ENCODE measurements at regions not wholly inside any gene's neighbourhood (a gene's known extent, or its start where the extent isn't known, plus 50 kb on each side); places are given as distances from the start of the nearest gene placed in this dataset.

DNA sequence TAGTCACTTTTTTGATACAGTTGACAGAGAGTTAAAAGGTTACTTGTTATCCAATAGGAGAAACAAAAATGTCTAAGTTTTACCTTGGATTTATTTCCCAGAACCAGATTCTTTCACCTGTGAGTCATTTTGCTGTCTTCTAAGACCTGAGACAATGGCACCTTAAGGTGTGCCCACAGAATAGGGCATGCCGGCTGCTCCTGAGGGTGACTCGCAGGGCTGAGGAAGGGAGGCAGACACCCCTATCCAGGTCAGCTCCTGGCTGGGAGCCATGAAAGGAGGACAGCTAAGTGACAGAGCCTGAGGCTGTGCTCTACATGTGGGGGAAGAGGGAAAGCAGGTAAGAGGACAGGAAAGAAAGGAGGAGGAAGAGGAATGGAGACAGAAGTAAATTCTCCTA, 67.8 kb downstream of the RASSF10 start:
- TF ChIP-seq, protein P1, sequence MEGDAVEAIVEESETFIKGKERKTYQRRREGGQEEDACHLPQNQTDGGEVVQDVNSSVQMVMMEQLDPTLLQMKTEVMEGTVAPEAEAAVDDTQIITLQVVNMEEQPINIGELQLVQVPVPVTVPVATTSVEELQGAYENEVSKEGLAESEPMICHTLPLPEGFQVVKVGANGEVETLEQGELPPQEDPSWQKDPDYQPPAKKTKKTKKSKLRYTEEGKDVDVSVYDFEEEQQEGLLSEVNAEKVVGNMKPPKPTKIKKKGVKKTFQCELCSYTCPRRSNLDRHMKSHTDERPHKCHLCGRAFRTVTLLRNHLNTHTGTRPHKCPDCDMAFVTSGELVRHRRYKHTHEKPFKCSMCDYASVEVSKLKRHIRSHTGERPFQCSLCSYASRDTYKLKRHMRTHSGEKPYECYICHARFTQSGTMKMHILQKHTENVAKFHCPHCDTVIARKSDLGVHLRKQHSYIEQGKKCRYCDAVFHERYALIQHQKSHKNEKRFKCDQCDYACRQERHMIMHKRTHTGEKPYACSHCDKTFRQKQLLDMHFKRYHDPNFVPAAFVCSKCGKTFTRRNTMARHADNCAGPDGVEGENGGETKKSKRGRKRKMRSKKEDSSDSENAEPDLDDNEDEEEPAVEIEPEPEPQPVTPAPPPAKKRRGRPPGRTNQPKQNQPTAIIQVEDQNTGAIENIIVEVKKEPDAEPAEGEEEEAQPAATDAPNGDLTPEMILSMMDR (IDR thresholded peaks at IDR 0.05; ENCODE audit: borderline replicate concordance, insufficient read depth, low read depth, low read length) = no peak
- H3K4me3 ChIP-seq (ENCODE audit: low read depth, low read length) = no peak overlapping the region

DNA sequence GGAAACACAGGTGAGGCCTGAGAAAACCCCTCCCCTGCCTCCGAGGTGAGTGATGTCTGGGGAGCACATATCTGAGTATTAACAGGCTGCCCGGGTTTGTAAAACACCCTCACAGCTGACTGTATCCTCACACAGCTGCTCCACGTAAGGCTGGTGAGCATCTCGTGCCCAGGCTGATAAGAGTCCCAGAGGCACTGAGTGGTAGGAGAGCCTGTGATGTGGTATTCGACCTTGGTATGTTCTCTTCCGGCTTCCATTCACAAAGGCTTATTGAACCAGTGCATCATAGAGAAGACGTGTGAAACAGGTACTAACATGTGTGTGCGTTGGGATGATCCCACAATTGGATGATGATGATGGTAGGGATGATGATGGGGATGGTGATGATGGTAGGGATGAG, 71.7 kb downstream of the RASSF10 start:
- no peak overlapping the region for H3K4me3 ChIP-seq (ENCODE audit: low read depth, low read length)
- TF ChIP-seq, protein P1 (IDR thresholded peaks at IDR 0.05; ENCODE audit: borderline replicate concordance, insufficient read depth, low read depth, low read length) = no peak

DNA sequence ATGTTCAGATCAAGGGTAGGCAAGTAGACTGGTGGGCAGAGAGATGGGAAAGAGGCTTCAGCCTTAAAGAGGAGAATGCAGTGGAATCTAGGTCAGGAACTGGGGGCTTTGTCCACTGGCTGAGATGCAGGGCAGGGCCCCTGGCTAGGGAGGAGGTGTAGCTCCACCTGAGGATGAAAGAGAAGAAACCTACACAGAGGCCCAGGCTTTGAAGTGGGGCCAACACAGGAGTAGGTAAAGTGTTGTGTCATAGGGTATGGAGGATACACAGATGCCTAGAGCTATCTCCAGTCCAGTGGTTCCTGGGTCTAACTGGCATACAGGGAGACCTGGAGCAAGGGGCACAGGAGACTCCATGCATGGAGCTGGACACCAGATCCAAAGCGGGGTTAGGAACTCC, 73.5 kb downstream of the RASSF10 start:
- TF ChIP-seq, protein P1 (IDR thresholded peaks at IDR 0.05; ENCODE audit: borderline replicate concordance, insufficient read depth, low read depth, low read length) = no peak

DNA sequence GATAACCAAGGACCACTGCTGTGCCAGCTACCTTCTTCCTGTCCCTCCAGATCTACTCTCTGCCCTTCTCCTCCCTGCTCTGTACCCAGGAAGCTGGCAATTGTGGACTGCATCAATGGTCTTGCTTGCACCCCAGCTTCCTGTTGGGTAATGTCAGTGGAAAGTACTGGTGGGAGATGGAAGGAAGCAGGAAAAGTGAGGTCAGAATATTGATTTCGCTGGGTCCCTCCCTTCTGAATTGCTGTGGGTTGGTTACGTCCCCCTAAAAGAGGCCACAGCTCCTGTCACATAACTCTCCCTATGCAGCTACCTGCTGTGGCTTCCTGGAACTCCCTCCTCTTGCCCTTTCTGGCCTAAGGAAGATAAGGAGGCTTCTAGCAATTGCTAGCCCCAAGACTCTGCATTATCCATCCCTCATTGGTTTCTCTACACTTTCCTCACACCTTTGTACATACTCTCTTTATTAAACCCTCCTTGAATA, 81.2 kb downstream of the RASSF10 start:
- TF ChIP-seq, protein P1 (IDR thresholded peaks at IDR 0.05; ENCODE audit: borderline replicate concordance, insufficient read depth, low read depth, low read length) = no peak
- H3K4me3 ChIP-seq (ENCODE audit: low read depth, low read length) = no peak overlapping the region

More for the DNA sequence above, 73.5 kb downstream of the RASSF10 start:
- no peak overlapping the region for H3K4me3 ChIP-seq (ENCODE audit: low read depth, low read length)

DNA sequence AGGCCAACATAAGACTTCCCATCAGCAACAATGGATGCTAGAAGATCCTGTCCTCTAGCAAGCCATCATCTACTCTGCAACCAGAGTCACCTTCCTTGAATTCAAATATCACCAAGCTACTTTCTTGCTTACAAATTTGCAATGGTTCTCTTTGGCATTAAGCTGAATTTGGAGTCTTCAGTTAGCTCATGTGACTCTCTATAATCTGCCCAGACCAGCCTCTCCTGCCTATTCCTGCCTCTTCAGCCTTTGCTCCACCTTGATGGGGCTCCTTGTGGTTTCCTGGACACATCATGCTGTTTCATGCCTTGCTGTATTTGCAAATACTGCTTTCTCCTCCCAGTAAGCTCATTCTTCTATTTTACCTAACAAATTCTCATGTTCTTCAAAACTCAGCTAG, 82.3 kb downstream of the RASSF10 start:
- TF ChIP-seq, protein P1 (IDR thresholded peaks at IDR 0.05; ENCODE audit: borderline replicate concordance, insufficient read depth, low read depth, low read length) = no peak
- no peak overlapping the region for H3K4me3 ChIP-seq (ENCODE audit: low read depth, low read length)

DNA sequence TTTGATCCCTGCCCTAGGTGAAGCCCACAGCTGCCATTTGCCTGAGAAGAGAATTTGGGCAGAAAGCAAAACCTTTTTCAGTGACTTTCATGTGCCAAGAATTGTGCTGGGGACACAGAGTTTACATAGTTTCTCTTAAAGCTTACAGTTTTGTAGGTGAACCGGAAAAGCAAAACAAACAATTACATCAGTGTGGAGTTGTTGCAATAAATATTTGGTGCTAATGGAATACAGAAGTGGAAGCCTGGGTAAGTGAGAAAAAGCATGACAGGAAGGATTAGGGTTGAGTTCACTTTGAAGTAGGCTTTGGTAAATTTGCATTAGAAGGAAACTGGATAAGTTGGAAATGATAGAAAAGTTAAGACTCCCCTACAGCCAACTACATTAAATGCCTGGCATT, 82.7 kb downstream of the RASSF10 start:
- TF ChIP-seq, protein P1 (IDR thresholded peaks at IDR 0.05; ENCODE audit: borderline replicate concordance, insufficient read depth, low read depth, low read length) = no peak
- H3K4me3 ChIP-seq (ENCODE audit: low read depth, low read length) = no peak overlapping the region

DNA sequence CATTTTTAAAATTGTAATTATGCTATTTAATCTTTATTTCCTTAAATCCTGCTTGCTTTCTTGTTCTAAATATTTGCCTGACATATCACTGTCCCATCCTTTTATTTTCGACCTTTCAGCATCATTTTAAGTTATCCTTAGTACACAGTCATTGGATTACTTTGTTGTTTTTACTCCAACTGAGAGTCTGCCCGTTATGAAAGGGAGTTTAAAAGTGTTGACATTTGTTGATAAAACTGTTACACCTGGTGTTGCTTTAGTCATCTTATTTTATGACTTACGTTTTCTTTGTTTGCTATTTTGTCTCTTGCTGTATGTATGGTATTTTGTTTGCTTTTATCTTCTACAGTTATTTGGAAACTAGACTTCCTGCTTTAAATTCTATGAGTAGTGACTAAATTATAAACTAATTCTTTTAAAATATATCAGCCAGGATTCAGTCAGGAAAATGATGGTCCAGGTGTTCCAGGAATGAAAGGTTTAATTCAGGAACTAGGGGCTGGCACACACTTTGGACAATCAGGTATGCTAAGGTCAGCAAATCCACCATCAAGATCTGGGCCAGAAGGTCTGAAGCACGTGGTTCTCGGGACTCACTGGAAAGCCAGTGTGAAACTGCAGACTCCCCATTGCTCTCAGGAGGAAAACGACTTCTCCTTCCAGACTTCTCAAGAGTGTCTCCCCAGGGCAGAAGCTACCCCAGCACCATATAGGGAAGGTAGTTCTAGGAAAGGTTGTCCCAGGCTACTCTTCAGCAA, 86.0 kb downstream of the RASSF10 start:
- no peak overlapping the region for H3K4me3 ChIP-seq (ENCODE audit: low read depth, low read length)
- TF ChIP-seq, protein P1 (IDR thresholded peaks at IDR 0.05; ENCODE audit: borderline replicate concordance, insufficient read depth, low read depth, low read length) = no peak

All from GM12875 (cell line).